Glutamatergic neuron (in vitro differentiated cells): ENCODE measurements at regions not wholly inside any gene's neighbourhood (a gene's known extent, or its start where the extent isn't known, plus 50 kb on each side); places are given as distances from the start of the nearest gene placed in this dataset.

ENCODE experiments used
- DNase-seq: peaks from one replicate; pipeline ENCODE4 v3.0.0; 2022
- H3K27ac Mint-ChIP-seq: one replicate; pipeline ENCODE4 v1.8.0; 2020; ENCODE audit warnings: mild to moderate bottlenecking, mixed read lengths, inconsistent platforms; ENCODE audit not compliant: unreplicated experiment
- H3K27me3 Mint-ChIP-seq: one replicate; pipeline ENCODE4 v1.8.0; 2020; ENCODE audit warnings: mild to moderate bottlenecking, moderate library complexity, mixed read lengths, inconsistent platforms; ENCODE audit not compliant: unreplicated experiment
- H3K36me3 Mint-ChIP-seq: one replicate; pipeline ENCODE4 v1.8.0; 2020; ENCODE audit warnings: mild to moderate bottlenecking, mixed read lengths, inconsistent platforms; ENCODE audit not compliant: unreplicated experiment
- H3K4me1 Mint-ChIP-seq: one replicate; pipeline ENCODE4 v1.8.0; 2020; ENCODE audit warnings: mild to moderate bottlenecking, low read depth, mixed read lengths, inconsistent platforms; ENCODE audit not compliant: unreplicated experiment
- H3K4me3 Mint-ChIP-seq: one replicate; pipeline ENCODE4 v1.8.0; 2020; ENCODE audit warnings: mild to moderate bottlenecking, mixed read lengths, inconsistent platforms; ENCODE audit not compliant: unreplicated experiment
- H3K9me3 Mint-ChIP-seq: one replicate; pipeline ENCODE4 v1.8.0; 2020; ENCODE audit warnings: mild to moderate bottlenecking, moderate library complexity, mixed read lengths, inconsistent platforms; ENCODE audit not compliant: unreplicated experiment
- CTCF ChIP-seq: fragments of 200-600 bp; sonication (generic); IDR thresholded peaks from one replicate; pipeline ENCODE4 v1.5.0; 2021; ENCODE audit not compliant: partially characterized antibody, unreplicated experiment

GRCh38 chr3:82938821-82939328 lies 1177.4 kb upstream of the GBE1 start:
- Mint-ChIP-seq H3K36me3 (no peaks in the 10 kb centered on the region), H3K27me3 (no peaks in the 10 kb centered on the region), H3K4me1 (no peaks in the 10 kb centered on the region), H3K4me3 (no peak overlapping the region), H3K27ac (no peak overlapping the region), H3K9me3 (peaks cover 2% of the 10 kb centered on the region)
- TF ChIP-seq CTCF, result no peak
- DNase-seq, result no peak

GRCh38 chr3:82927309-82928253 lies 1166.1 kb upstream of the GBE1 start:
- no peak for TF ChIP-seq CTCF
- Mint-ChIP-seq H3K4me3 (no peak overlapping the region), H3K27ac (no peak overlapping the region), H3K36me3 (no peaks in the 10 kb centered on the region), H3K9me3 (no peaks in the 10 kb centered on the region), H3K4me1 (peaks cover 7% of the 10 kb centered on the region), H3K27me3 (no peaks in the 10 kb centered on the region)
- peak; percentile 16 for DNase-seq

GRCh38 chr3:82891028-82891427 lies 1129.6 kb upstream of the GBE1 start:
- peak overlapping the region; percentile 64 for H3K27ac Mint-ChIP-seq
- H3K9me3 Mint-ChIP-seq, result no peaks in the 10 kb centered on the region
- no peak overlapping the region for H3K4me3 Mint-ChIP-seq
- DNase-seq, result no peak
- no peak for TF ChIP-seq CTCF
- H3K36me3 Mint-ChIP-seq, result no peaks in the 10 kb centered on the region
- H3K27me3 Mint-ChIP-seq, result peaks cover 2% of the 10 kb centered on the region
- H3K4me1 Mint-ChIP-seq, result peaks cover 14% of the 10 kb centered on the region

GRCh38 chr3:82883072-82883471 lies 1121.6 kb upstream of the GBE1 start:
- H3K4me3 Mint-ChIP-seq, result no peak overlapping the region
- no peak for TF ChIP-seq CTCF
- DNase-seq, result no peak
- H3K27me3 Mint-ChIP-seq, result peaks cover 2% of the 10 kb centered on the region
- no peaks in the 10 kb centered on the region for H3K9me3 Mint-ChIP-seq
- no peak overlapping the region for H3K27ac Mint-ChIP-seq
- H3K36me3 Mint-ChIP-seq, result no peaks in the 10 kb centered on the region
- no peaks in the 10 kb centered on the region for H3K4me1 Mint-ChIP-seq

GRCh38 chr3:82875401-82875800 lies 1114.0 kb upstream of the GBE1 start:
- no peak for DNase-seq
- Mint-ChIP-seq H3K9me3 (no peaks in the 10 kb centered on the region), H3K4me1 (peaks cover 4% of the 10 kb centered on the region), H3K36me3 (no peaks in the 10 kb centered on the region), H3K27me3 (no peaks in the 10 kb centered on the region), H3K4me3 (no peak overlapping the region), H3K27ac (peak overlapping the region; percentile 52)
- no peak for TF ChIP-seq CTCF
